CD14-positive monocyte (primary cell): ENCODE measurements at regions not wholly inside any gene's neighbourhood (a gene's known extent, or its start where the extent isn't known, plus 50 kb on each side); places are given as distances from the start of the nearest gene placed in this dataset.

Experiments
- DNase-seq, 3 donors: peaks; one replicate each; pipeline ENCODE4 v3.0.0-alpha.2; 2011 to 2022
- H2AFZ ChIP-seq: 2 replicates; pipeline ENCODE4 v1.6.0; 2012; ENCODE audit warnings: mild to moderate bottlenecking, low read depth, low read length, inconsistent platforms; ENCODE audit not compliant: insufficient read depth, poor library complexity, severe bottlenecking
- H3K27ac ChIP-seq, 2 donors: 1 replicate in 1 of 2; 2 replicates in 1 of 2; pipeline ENCODE4 v1.5.1; 2012 to 2013; ENCODE audit warnings: low read length in 2 of 2, control low read depth in 1 of 2, inconsistent platforms in 1 of 2, low read depth in 1 of 2, mild to moderate bottlenecking in 1 of 2
- H3K27me3 ChIP-seq, 2 donors: one replicate each; pipeline versions ENCODE4 v1.6.0 to v1.6.1; 2011 to 2013; ENCODE audit warnings: low read length in 2 of 2; ENCODE audit not compliant: control insufficient read depth in 2 of 2, insufficient read depth in 2 of 2
- H3K36me3 ChIP-seq, 2 donors: replicated peaks in 1 of 2; 1 replicate in 1 of 2; 2 replicates in 1 of 2; pipeline versions ENCODE4 v1.5.1 to v1.6.1; 2012 to 2013; ENCODE audit warnings: low read length in 2 of 2, control low read depth in 1 of 2, inconsistent platforms in 1 of 2, mild to moderate bottlenecking in 1 of 2; ENCODE audit not compliant: insufficient read depth in 2 of 2, control insufficient read depth in 1 of 2
- H3K4me1 ChIP-seq, 2 donors: 1 replicate in 1 of 2; 2 replicates in 1 of 2; pipeline versions ENCODE4 v1.5.1 to v1.6.1; 2012 to 2013; ENCODE audit warnings: low read length in 2 of 2, control low read depth in 1 of 2, inconsistent platforms in 1 of 2, mild to moderate bottlenecking in 1 of 2, moderate library complexity in 1 of 2; ENCODE audit not compliant: insufficient read depth in 2 of 2, control insufficient read depth in 1 of 2
- H3K4me2 ChIP-seq: replicated peaks from 2 replicates; pipeline ENCODE3; 2012; ENCODE audit warnings: low read length, moderate library complexity, mild to moderate bottlenecking; ENCODE audit not compliant: poor library complexity, severe bottlenecking; ENCODE audit errors: extremely low read depth
- H3K4me3 ChIP-seq, 3 experiments: fragments of 200-600 bp in 1 of 3; sonication (generic) in 1 of 3; replicated peaks in 1 of 3; 1 replicate in 2 of 3; 2 replicates in 1 of 3; pipeline ENCODE4 v1.5.1; 2011 to 2013; ENCODE audit warnings: low read length in 3 of 3, mild to moderate bottlenecking in 3 of 3, control low read depth in 2 of 3, low read depth in 2 of 3, inconsistent platforms in 1 of 3, moderate library complexity in 1 of 3
- H3K79me2 ChIP-seq: 2 replicates; pipeline ENCODE4 v1.6.0; 2012; ENCODE audit warnings: mild to moderate bottlenecking, control low read depth, inconsistent platforms, low read length, moderate library complexity; ENCODE audit not compliant: insufficient read depth
- H3K9ac ChIP-seq: 2 replicates; pipeline ENCODE4 v1.6.0; 2017; ENCODE audit warnings: low read length, mild to moderate bottlenecking; ENCODE audit not compliant: insufficient read depth, poor library complexity, severe bottlenecking
- H3K9me3 ChIP-seq, 2 donors: replicated peaks in 1 of 2; 1 replicate in 1 of 2; 2 replicates in 1 of 2; pipeline versions ENCODE4 v1.5.1 to v1.6.1; 2012 to 2013; ENCODE audit warnings: low read length in 2 of 2, control low read depth in 1 of 2; ENCODE audit not compliant: control insufficient read depth in 1 of 2, insufficient read depth in 1 of 2
- H4K20me1 ChIP-seq: 2 replicates; pipeline ENCODE4 v1.6.0; 2012; ENCODE audit warnings: mild to moderate bottlenecking, low read length, control low read depth, moderate library complexity; ENCODE audit not compliant: insufficient read depth
- H3K27ac Mint-ChIP-seq, 7 donors: one replicate each; pipeline ENCODE4 v1.8.0; 2020; ENCODE audit warnings: mild to moderate bottlenecking in 7 of 7, mixed read lengths in 7 of 7, moderate library complexity in 6 of 7, inconsistent platforms in 2 of 7
- H3K27me3 Mint-ChIP-seq, 3 donors: one replicate each; pipeline ENCODE4 v1.8.0; 2021 to 2022; ENCODE audit warnings: low read depth in 3 of 3, mild to moderate bottlenecking in 3 of 3, mixed read lengths in 3 of 3, moderate library complexity in 3 of 3, inconsistent platforms in 1 of 3
- H3K36me3 Mint-ChIP-seq, 2 donors: one replicate each; pipeline ENCODE4 v1.8.0; 2020; ENCODE audit warnings: mixed read lengths in 2 of 2, inconsistent platforms in 1 of 2, mild to moderate bottlenecking in 1 of 2
- H3K4me1 Mint-ChIP-seq: one replicate; pipeline ENCODE4 v1.8.0; 2020; ENCODE audit warnings: mild to moderate bottlenecking, mixed read lengths
- H3K4me3 Mint-ChIP-seq, 2 donors: one replicate each; pipeline ENCODE4 v1.8.0; 2020; ENCODE audit warnings: mild to moderate bottlenecking in 2 of 2, mixed read lengths in 2 of 2, moderate library complexity in 1 of 2
- H3K9me3 Mint-ChIP-seq, 7 donors: one replicate each; pipeline ENCODE4 v1.8.0; 2020 to 2022; ENCODE audit warnings: mixed read lengths in 7 of 7, mild to moderate bottlenecking in 6 of 7, moderate library complexity in 6 of 7, inconsistent platforms in 2 of 7
- WGBS: methylation state at CpG from one replicate; pipeline ENCODE4 v1.1.5; 2013; ENCODE audit warnings: missing lambda C conversion rate; ENCODE audit not compliant: insufficient coverage; 5-methylcytosine and 5-hydroxymethylcytosine counted together
- intact Hi-C, 2 donors: fragments of 100-400 bp; cut with micrococcal nuclease; formaldehyde crosslinking; loops; one replicate each; pipeline versions ENCODE4 v1.15.0 to v1.15.1; 2023
- TF ChIP-seq, protein P1 (sequence below): fragments of 200-600 bp; IDR thresholded peaks from one replicate; pipeline ENCODE4 v1.8.0; 2022; ENCODE audit warnings: antibody characterized with exemption, mild to moderate bottlenecking

DNA sequence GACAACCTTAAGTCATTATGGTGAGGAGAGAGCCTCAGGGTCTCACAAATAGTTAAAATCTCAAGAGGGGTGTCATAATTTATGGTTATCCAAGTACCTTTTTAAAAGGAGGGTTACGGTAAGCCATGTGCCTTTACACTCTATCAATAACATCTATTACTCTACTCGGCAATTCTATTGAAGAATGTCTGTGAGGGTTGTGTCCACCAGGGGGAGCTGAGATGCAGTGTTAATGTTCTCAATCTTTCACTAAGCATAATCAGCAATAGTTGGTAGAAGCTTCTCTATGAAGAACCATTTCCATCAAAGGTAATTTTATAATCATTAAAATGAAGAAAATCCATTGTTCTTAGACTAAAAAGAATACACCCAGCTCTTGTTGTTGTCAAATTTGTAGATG, 457.4 kb downstream of the CENPC start:
- Mint-ChIP-seq H3K9me3 (no peaks in the 10 kb centered on the region), H3K36me3 (no peaks in the 10 kb centered on the region), H3K4me1 (no peaks in the 10 kb centered on the region), H3K27ac (no peak overlapping the region), H3K4me3 (no peak overlapping the region), H3K27me3 (peaks cover 0 to 2% (median 2%) of the 10 kb centered on the region in 3 donors)
- no peaks in the 10 kb centered on the region for H3K36me3 ChIP-seq
- no peak overlapping the region for H2AFZ ChIP-seq
- peak in 2 of 3 donors; percentile 5 to 7 for DNase-seq
- no peak overlapping the region for H3K4me3 ChIP-seq
- no CpG with 5 or more reads among the region's 2 CpGs for WGBS
- no peaks in the 10 kb centered on the region for H3K79me2 ChIP-seq
- H3K4me1 ChIP-seq: no peaks in the 10 kb centered on the region
- H3K9me3 ChIP-seq: no peaks in the 10 kb centered on the region
- no peaks in the 10 kb centered on the region for H3K27me3 ChIP-seq
- intact Hi-C loops: loop anchor here in 1 of 2 donors (5.0 kb wide), 1 partner anchor 239 kb away; no protein-coding TSS in a partner anchor
- H3K9ac ChIP-seq: no peak overlapping the region
- H4K20me1 ChIP-seq: no peaks in the 10 kb centered on the region
- H3K4me2 ChIP-seq: no peak overlapping the region
- H3K27ac ChIP-seq: no peak overlapping the region
- TF ChIP-seq, protein P1, sequence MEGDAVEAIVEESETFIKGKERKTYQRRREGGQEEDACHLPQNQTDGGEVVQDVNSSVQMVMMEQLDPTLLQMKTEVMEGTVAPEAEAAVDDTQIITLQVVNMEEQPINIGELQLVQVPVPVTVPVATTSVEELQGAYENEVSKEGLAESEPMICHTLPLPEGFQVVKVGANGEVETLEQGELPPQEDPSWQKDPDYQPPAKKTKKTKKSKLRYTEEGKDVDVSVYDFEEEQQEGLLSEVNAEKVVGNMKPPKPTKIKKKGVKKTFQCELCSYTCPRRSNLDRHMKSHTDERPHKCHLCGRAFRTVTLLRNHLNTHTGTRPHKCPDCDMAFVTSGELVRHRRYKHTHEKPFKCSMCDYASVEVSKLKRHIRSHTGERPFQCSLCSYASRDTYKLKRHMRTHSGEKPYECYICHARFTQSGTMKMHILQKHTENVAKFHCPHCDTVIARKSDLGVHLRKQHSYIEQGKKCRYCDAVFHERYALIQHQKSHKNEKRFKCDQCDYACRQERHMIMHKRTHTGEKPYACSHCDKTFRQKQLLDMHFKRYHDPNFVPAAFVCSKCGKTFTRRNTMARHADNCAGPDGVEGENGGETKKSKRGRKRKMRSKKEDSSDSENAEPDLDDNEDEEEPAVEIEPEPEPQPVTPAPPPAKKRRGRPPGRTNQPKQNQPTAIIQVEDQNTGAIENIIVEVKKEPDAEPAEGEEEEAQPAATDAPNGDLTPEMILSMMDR: peak; percentile 71

GRCh38 chr4:67084783-67085182, 460.5 kb downstream of the CENPC start:
- H3K27me3 Mint-ChIP-seq: peaks cover 0 to 5% (median 3%) of the 10 kb centered on the region in 3 donors
- Histone ChIP-seq H3K27me3 (no peaks in the 10 kb centered on the region), H3K36me3 (no peaks in the 10 kb centered on the region), H3K4me2 (no peak overlapping the region), H3K9me3 (no peaks in the 10 kb centered on the region), H3K4me3 (no peak overlapping the region), H3K4me1 (no peaks in the 10 kb centered on the region), H2AFZ (no peak overlapping the region), H3K9ac (no peak overlapping the region), H3K27ac (no peak overlapping the region), H3K79me2 (no peaks in the 10 kb centered on the region), H4K20me1 (no peaks in the 10 kb centered on the region)
- no peaks in the 10 kb centered on the region for H3K9me3 Mint-ChIP-seq
- TF ChIP-seq, protein P1: no peak
- no peak for DNase-seq
- intact Hi-C loops: loop anchor here in 1 of 2 donors (5.0 kb wide), 1 partner anchor 243 kb away; no protein-coding TSS in a partner anchor
- 83% methylated on average over 1 of the region's 2 CpGs for WGBS
- H3K4me3 Mint-ChIP-seq: no peak overlapping the region
- no peaks in the 10 kb centered on the region for H3K4me1 Mint-ChIP-seq
- H3K36me3 Mint-ChIP-seq: no peaks in the 10 kb centered on the region
- no peak overlapping the region for H3K27ac Mint-ChIP-seq
